ENCODE measurements at regions not wholly inside any gene's neighbourhood (a gene's known extent, or its start where the extent isn't known, plus 50 kb on each side); places are given as distances from the start of the nearest gene placed in this dataset.

DNA sequence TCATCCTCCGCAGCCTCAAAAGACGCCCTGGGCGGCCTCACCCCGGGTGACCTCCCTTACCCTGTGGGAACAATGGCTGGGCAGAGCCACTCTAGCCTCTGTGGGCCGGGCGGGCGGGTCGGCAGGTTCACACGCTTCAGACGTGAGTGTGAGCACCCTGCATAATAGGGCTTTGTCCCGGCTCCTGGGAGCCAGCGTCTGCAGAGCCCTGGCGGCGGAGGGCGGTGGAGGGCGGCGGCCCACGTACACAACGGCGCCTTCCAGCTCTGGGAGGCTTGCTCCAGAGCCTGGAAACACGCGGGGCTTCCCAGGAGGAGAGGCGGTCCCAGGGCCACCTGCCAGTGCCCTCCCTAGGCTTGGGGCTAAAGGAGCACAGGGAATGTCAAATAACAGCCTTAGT is 205.6 kb downstream of the BCL11B start:
- Histone ChIP-seq H3K36me3 (no peaks in the 10 kb centered on the region), H3K27me3 (no peaks in the 10 kb centered on the region), H3K9me3 (peaks cover 7% of the 10 kb centered on the region in 2 donors), H3K27ac (peak overlapping the region; percentile 75 to 82), H3K4me1 (peaks cover 0 to 6% of the 10 kb centered on the region in 2 donors), H3K4me3 (no peak overlapping the region)
- TF ChIP-seq POLR2A (IDR thresholded peaks at IDR 0.05) = no peak
- TF ChIP-seq, protein P1, sequence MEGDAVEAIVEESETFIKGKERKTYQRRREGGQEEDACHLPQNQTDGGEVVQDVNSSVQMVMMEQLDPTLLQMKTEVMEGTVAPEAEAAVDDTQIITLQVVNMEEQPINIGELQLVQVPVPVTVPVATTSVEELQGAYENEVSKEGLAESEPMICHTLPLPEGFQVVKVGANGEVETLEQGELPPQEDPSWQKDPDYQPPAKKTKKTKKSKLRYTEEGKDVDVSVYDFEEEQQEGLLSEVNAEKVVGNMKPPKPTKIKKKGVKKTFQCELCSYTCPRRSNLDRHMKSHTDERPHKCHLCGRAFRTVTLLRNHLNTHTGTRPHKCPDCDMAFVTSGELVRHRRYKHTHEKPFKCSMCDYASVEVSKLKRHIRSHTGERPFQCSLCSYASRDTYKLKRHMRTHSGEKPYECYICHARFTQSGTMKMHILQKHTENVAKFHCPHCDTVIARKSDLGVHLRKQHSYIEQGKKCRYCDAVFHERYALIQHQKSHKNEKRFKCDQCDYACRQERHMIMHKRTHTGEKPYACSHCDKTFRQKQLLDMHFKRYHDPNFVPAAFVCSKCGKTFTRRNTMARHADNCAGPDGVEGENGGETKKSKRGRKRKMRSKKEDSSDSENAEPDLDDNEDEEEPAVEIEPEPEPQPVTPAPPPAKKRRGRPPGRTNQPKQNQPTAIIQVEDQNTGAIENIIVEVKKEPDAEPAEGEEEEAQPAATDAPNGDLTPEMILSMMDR (IDR thresholded peaks at IDR 0.05) = no peak
- TF ChIP-seq POLR2AphosphoS5 (IDR thresholded peaks at IDR 0.05) = no peak
- peak in 1 of 2 donors; percentile 45 for DNase-seq (ENCODE audit: low spot score in 2 of 2)
- intact Hi-C loops (cut with DNase I; ENCODE audit: low total_unique reads) = no loop called here

DNA sequence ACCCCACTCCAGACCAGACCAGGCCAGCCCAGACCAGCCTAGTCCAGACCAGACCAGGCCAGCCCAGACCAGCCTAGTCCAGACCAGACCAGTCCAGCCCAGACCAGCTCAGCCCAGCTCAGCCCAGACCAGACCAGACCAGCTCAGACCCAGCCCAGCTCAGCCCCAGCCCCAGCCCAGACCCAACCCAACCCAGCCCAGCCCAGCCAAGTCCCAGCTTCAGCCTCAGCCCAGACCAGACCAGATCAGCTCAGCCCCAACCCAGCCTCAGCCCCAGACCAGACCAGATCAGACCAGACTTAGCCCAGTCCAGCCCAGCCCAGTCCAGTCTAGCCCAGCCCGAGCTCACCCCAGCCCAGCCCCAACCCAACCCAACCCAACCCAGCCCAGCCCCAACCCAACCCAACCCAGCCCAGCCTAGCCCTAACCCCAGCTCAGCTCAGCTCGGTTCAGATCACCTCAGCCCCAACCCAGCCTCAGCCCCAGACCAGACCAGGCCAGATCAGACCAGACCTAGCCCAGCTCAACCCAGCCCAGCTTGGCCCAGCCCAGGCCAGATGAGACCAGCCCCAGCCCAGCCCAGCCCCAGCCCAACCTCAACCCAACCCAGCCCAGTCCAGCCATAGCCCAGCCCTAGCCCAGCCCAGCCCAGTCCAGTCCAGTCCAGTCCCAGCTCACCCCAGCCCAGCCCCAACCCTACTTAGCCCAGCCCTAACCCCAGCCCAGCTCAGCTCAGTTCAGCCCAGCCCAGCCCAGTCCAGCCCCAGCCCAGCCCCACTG is 204.7 kb downstream of the BCL11B start:
- DNase-seq (ENCODE audit: low spot score in 2 of 2) = no peak
- H3K27me3 ChIP-seq = no peaks in the 10 kb centered on the region
- TF ChIP-seq, protein P1 (IDR thresholded peaks at IDR 0.05) = no peak
- no peak for TF ChIP-seq POLR2AphosphoS5 (IDR thresholded peaks at IDR 0.05)
- TF ChIP-seq POLR2A (IDR thresholded peaks at IDR 0.05) = no peak
- no peak overlapping the region for H3K4me3 ChIP-seq
- peaks cover 7 to 9% of the 10 kb centered on the region in 2 donors for H3K9me3 ChIP-seq
- H3K4me1 ChIP-seq = peaks cover 0 to 6% of the 10 kb centered on the region in 2 donors
- no peaks in the 10 kb centered on the region for H3K36me3 ChIP-seq
- peak overlapping the region; percentile 75 to 82 for H3K27ac ChIP-seq
- intact Hi-C loops (cut with DNase I; ENCODE audit: low total_unique reads) = no loop called here

DNA sequence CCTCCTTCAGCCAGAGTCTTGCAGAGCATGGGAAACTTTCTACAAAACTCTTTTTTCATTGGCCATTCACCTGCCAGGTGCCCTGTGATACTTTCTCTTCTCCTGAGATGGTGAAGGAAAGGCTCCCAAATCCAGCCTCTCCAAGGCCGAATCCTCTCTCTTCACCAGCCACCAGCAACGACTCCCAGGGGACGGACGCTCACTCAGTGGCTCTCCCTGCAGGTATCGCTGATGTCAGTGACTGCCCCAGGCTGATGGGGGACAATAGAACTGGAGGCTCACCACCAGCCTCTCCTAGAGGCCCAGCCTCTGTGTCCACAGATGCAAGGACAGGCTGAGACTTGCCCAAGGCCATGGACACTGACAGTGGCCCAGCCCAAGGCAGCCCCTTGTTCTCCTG is 204.1 kb downstream of the BCL11B start:
- Histone ChIP-seq H3K9me3 (peaks cover 7 to 9% of the 10 kb centered on the region in 2 donors), H3K36me3 (no peaks in the 10 kb centered on the region), H3K27ac (no peak overlapping the region), H3K4me1 (peaks cover 0 to 6% of the 10 kb centered on the region in 2 donors), H3K4me3 (no peak overlapping the region), H3K27me3 (no peaks in the 10 kb centered on the region)
- intact Hi-C loops (cut with DNase I; ENCODE audit: low total_unique reads) = no loop called here
- TF ChIP-seq, protein P1 (IDR thresholded peaks at IDR 0.05) = no peak
- TF ChIP-seq POLR2A (IDR thresholded peaks at IDR 0.05) (no peak), POLR2AphosphoS5 (IDR thresholded peaks at IDR 0.05) (no peak)
- DNase-seq (ENCODE audit: low spot score in 2 of 2) = no peak

DNA sequence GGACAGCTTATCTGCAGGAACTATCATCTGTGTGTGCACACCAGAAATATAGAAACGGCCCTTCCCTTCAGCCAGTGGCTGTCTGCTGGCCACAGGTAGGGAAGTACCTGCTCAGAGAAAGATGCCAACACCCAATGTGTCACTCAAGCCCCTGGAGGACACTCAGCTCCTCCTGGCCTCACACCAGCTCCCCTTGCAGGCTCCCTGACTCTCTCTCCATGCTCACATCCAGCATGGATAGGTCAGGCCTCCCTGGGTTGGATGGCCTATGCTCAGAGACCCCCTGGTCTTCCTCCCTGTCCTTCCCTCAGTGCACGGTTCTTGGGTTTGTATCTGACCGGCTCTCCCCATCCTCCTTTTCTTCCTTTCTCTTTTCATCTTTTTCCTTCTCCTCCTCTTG is 202.1 kb downstream of the BCL11B start:
- no peak for TF ChIP-seq POLR2A (IDR thresholded peaks at IDR 0.05)
- no peak overlapping the region for H3K27ac ChIP-seq
- intact Hi-C loops (cut with DNase I; ENCODE audit: low total_unique reads) = loop anchor here (10.0 kb wide), 1 partner anchor 65 kb away; no protein-coding TSS in a partner anchor

DNA sequence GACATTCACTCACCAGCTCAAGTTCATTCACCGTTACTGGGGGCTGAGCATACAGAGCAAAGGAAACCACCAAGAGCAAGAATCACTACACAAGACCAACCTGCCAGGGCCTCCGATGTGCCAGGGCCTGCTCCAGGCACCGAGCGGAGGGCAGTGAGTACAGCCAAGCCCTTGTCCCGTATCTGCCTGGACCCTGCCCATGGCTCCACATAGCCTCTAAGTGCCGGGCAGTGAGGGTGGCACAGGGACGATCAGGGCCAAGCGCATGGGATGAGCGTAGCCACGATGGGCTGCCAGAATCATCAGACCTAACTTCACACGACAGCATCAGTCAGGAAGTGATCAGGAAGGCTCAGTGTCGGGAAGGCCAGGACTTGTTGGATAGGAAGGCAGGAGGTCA is 199.6 kb downstream of the BCL11B start:
- H3K27ac ChIP-seq = no peak overlapping the region
- peaks cover 7 to 9% of the 10 kb centered on the region in 2 donors for H3K9me3 ChIP-seq
- TF ChIP-seq POLR2A (IDR thresholded peaks at IDR 0.05) (no peak), POLR2AphosphoS5 (IDR thresholded peaks at IDR 0.05) (no peak)
- TF ChIP-seq, protein P1 (IDR thresholded peaks at IDR 0.05) = no peak
- intact Hi-C loops (cut with DNase I; ENCODE audit: low total_unique reads) = loop anchor here (10.0 kb wide), 1 partner anchor 62 kb away; no protein-coding TSS in a partner anchor
- H3K4me3 ChIP-seq = no peak overlapping the region
- no peaks in the 10 kb centered on the region for H3K27me3 ChIP-seq
- no peaks in the 10 kb centered on the region for H3K4me1 ChIP-seq
- no peaks in the 10 kb centered on the region for H3K36me3 ChIP-seq
- no peak for DNase-seq (ENCODE audit: low spot score in 2 of 2)

More for the DNA sequence above, 202.1 kb downstream of the BCL11B start:
- Histone ChIP-seq H3K4me1 (peaks cover 0 to 6% of the 10 kb centered on the region in 2 donors), H3K36me3 (no peaks in the 10 kb centered on the region), H3K9me3 (peaks cover 7 to 9% of the 10 kb centered on the region in 2 donors), H3K27me3 (no peaks in the 10 kb centered on the region), H3K4me3 (no peak overlapping the region)
- no peak for DNase-seq (ENCODE audit: low spot score in 2 of 2)

Data from breast epithelium (tissue), 4 donors.